PC-9 (cell line): ENCODE measurements at regions not wholly inside any gene's neighbourhood (a gene's known extent, or its start where the extent isn't known, plus 50 kb on each side); places are given as distances from the start of the nearest gene placed in this dataset.
"Not testable (repeated sequence)": the region's sequence is repeated elsewhere in the genome, so short reads cannot be mapped to it uniquely, and the experiment has no call there.

Experiments used
- CTCF ChIP-seq: fragments of 200-600 bp; sonication (generic); conservative IDR thresholded peaks from 2 replicates; pipeline ENCODE4 v1.6.1; 2017; ENCODE audit warnings: mixed run types, antibody characterized with exemption, mild to moderate bottlenecking, moderate library complexity
- EZH2 ChIP-seq: fragments of 200-600 bp; sonication (generic); IDR thresholded peaks from 2 replicates; pipeline ENCODE4 v1.8.0; 2017; ENCODE audit warnings: antibody characterized with exemption, low read depth

- TF ChIP-seq CTCF, EZH2: not testable (repeated sequence)
Measured at GRCh38 chr19:14289810-14290209, 83.8 kb upstream of the ADGRL1 start.
